NCI-H345 treated with DMSO at 0.1 percent for 48 hours (cell line): ENCODE measurements at regions not wholly inside any gene's neighbourhood (a gene's known extent, or its start where the extent isn't known, plus 50 kb on each side); places are given as distances from the start of the nearest gene placed in this dataset.
A peak's percentile ranks its signal among the peaks of the same experiment; 100 is the strongest.

Source experiments
- DNase-seq: peaks from one replicate; lab custom pipeline; 2025; ENCODE audit not compliant: unreplicated experiment; lab: John Stamatoyannopoulos, UW

- DNase-seq = no peak
These were observed 311.7 kb downstream of the EIPR1 start for GRCh38 chr2:3065928-3066327.

GRCh38 chr2:3062476-3063260, 314.9 kb downstream of the EIPR1 start:
- no peak for DNase-seq

DNA sequence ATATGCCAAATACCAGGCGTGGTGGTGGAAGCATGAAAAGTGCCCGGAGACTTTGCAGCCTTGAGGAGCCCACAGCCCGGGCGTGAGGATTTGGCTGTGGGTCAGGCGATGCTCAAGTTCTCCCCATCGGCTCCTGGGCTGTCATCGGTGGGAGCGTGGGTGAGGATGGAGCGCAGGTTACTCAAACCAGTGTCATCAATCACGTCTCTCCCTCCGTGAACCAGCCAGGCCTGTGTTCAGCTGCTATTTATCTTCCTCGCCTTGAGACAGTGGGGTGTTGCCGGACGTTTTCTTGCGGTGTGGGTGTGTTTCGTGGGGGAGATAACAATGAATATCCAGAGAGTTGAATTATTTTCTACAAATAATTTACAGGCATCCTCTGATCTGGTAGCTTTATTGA, 317.6 kb downstream of the EIPR1 start:
- no peak for DNase-seq

GRCh38 chr2:3059141-3059925, 318.3 kb downstream of the EIPR1 start:
- no peak for DNase-seq

DNA sequence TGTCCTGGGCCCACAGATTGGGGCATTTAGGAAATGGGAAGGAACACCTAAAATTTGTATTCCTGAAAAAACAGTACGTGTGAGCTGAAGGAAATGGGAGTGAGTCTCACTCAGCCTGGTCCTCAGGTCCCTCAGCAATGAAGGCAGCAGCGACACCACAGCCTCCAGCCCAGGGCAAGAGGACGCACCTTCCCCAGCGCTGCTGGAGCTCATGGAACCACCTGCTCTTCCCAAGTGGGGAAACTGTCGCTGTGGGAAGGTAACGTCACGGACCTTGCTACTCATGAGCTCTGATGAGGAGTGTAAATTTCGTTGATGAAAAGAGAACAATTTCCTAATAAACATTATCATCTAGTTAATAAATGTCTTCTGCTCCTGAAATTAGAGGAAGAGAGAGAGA, 323.6 kb downstream of the EIPR1 start:
- peak; percentile 71 for DNase-seq

- DNase-seq = no peak
These were observed 326.4 kb downstream of the EIPR1 start for GRCh38 chr2:3051266-3051665.

DNA sequence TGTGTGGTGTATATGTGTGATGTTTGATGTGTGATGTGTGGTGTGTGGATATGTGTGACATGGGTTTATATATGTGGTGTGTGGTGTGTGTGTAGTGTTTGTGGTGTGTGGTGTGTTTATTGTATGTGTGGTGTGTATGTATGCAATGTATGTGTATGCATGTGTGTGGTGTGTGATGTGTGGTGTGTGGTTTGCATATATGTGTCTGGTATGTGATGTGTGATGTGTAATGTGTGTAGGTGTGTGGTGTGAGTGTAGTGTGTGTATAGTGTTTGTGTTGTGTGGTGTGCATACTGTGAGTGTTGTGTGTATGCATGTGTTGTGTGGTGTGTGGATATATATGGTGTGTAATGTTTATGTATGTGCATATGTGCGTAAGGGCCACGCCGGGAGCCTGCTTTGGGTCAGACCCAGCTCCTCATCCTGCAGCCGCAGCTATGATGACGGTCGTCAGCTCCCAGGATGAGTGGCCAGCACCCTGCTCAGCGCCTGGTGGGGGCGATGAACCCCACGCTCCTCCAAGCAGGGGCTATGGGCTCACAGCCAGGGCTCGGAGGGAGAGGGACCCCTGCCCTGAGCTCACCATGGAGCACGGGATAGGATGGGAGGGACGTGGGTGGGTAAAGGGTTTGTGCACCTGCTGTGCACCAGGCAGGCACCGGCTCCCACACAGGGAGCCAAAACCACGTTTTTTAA, 331.3 kb downstream of the EIPR1 start:
- no peak for DNase-seq

GRCh38 chr2:3045318-3045921, 332.2 kb downstream of the EIPR1 start:
- no peak for DNase-seq

DNA sequence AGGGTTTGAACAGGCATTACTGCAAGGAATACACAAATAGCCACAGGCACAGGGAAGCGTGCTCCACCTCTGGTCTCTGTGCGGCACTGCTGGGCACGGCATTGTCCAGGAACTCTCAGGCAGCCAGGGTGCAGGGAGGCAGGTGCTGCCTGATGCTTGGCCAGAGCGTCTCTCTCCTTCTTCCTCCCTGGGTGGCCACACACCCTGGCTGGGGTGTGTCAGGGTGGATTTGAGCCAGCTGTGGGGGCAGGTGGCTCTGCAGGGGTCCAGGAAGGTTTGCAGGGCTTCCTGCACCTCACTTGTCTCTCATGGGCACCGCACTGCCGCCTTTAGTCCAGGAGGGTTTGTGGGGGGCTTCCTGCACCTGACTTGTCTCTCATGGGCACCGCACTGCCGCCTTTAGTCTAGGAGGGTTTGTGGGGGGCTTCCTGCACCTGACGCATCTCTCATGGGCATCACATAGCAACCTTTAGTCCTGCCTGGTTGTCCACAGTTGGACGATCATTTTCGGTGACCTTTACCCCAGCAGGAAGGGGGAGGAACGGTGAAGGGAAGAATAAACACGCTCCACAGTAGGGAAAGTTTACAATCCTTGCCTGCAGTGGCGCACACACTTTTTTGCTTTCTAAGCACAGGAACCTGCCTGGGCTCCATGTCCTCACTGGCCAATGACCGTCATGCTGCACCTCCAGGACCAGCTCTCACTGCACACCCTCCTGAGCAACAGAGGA, 332.9 kb downstream of the EIPR1 start:
- no peak for DNase-seq

DNA sequence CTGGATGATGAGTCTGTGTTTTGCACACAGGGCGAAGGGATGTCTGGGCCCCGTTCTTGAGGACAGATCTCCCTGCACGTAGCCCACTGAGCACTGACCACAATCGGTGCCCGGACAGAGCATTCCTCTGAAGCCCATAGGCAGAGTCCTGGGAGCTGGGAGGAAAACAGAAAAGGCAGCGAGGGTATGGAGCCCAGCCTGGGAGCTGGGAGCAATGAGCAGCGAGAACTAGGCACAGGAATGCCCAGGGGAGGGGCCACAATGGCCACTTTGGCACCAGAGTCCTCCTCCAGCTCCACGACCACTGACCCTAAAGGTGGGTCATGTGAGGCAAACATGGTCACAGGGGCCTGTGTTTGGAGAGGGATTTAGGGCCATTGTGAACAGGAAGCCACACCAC, 333.9 kb downstream of the EIPR1 start:
- DNase-seq = no peak

DNA sequence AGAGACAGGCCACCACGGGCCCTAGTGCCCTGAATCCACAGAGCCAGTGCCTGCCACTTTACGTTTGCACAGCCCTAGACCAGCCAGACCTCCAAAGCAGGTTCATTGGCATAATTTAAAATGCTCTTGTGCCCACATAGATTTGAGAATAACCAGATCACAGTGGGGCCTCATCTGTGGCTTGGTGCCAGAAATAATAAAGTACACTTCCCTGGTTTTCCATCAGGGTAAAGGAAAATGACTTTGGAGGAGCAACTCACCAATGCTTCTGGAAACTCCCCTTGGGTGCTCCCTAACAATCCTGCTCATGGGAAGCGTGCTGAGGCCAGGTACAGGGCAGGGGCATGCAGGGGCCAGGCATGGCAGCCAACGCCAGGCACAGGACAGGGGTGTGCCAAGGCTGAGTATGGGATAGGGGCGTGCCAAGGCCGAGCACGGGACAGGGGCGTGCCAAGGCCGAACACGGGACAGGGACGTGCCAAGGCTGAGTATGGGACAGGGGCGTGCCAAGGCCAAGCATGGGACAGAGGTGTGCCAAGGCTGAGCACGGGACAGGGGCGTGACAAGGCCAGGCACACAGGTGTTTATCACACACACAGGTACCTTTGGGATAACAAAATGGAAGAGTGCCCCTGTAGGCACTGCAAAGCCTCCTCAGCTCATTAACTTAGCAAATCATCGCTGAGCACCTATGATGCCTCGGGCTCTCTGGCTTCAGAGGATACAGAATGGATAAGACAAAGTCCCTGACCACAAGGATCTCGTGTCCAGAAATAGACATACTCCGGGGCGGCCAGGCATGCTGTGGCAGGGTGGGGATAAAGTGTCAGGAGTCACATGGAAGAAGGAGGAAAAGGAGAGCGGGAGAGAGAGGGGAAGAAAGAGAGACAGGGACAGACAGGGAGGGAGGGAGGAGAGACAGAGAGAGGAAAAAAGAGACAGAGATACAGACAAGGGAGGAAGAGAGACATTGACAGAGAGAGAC, 334.7 kb downstream of the EIPR1 start:
- DNase-seq = no peak

- DNase-seq = no peak
These were observed 335.6 kb downstream of the EIPR1 start for GRCh38 chr2:3041841-3042600.

DNA sequence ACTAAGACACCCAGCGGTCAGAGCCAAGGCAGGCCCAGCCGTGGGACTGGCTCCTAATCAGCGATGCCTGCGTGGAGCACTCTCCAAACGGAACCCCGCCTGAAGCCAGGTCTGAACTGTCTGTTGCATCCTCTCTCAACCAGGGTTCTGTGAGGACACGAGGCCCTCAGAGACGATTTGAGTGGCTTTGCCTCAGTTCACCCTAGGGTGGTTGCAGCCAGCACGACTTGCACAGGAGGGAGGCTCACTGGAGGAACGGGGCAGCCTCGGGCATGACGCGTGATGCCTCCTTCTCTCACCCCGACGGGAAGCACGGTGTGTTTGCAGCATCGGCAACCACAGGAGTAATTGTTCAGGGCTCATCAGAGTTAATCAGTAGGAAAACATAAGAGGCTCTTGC, 336.4 kb downstream of the EIPR1 start:
- DNase-seq = no peak

- DNase-seq = no peak
These were observed 337.0 kb downstream of the EIPR1 start for GRCh38 chr2:3040496-3041140.

GRCh38 chr2:3040066-3040428, 337.6 kb downstream of the EIPR1 start:
- no peak for DNase-seq

- no peak for DNase-seq
These were observed 338.2 kb downstream of the EIPR1 start for GRCh38 chr2:3039188-3040065.

DNA sequence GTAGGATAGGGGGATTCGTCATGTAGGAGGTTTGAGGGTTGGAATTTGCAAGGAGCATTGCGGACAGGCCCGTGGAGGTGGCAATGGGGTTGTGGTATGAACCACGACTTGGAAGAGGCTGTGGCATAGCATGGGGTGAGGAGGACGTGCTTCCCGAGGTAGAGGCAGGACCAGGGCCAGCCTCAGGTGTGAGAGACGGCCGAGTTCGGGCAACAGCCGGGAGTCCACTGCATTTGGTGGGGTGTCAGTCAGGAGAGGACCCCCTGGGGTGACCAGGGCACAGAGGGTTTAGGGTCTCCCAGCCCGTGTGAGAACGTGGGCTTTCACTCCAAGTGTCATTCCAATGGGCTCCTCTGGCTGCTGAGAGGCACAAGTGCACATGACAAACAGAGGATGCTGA, 339.0 kb downstream of the EIPR1 start:
- DNase-seq = no peak
